HepG2 (cell line): ENCODE measurements at regions not wholly inside any gene's neighbourhood (a gene's known extent, or its start where the extent isn't known, plus 50 kb on each side); places are given as distances from the start of the nearest gene placed in this dataset.

ENCODE experiments used
- ADNP ChIP-seq: sonication (generic); formaldehyde crosslinking; IDR thresholded peaks from 2 replicates; pipeline ENCODE4 v1.4.0; 2020; ENCODE audit warnings: missing genetic modification reagents
- BRF2 ChIP-seq: sonication (generic); formaldehyde crosslinking; IDR thresholded peaks from 2 replicates; pipeline ENCODE4 v1.8.1; 2022; ENCODE audit warnings: mild to moderate bottlenecking, missing genetic modification reagents
- CTCF ChIP-seq: sonication (generic); formaldehyde crosslinking; IDR thresholded peaks from 2 replicates; pipeline ENCODE4 v1.5.0; 2020; ENCODE audit warnings: mild to moderate bottlenecking, missing genetic modification reagents, moderate library complexity
- ETV5 ChIP-seq: IDR thresholded peaks from 2 replicates; pipeline ENCODE4 v1.6.1; 2018; ENCODE audit warnings: missing biosample characterization, missing genetic modification reagents, inconsistent platforms, borderline replicate concordance
- HNRNPL ChIP-seq: fragments of 200-400 bp; formaldehyde crosslinking; IDR thresholded peaks from 2 replicates; pipeline ENCODE4 v1.6.1; 2017; ENCODE audit warnings: mild to moderate bottlenecking, low read depth, low read length
- MAFG ChIP-seq: sonication (generic); formaldehyde crosslinking; IDR thresholded peaks from 2 replicates; pipeline ENCODE4 v1.5.1; 2020; ENCODE audit warnings: mild to moderate bottlenecking, missing genetic modification reagents
- NFYB ChIP-seq: sonication (generic); formaldehyde crosslinking; IDR thresholded peaks from 2 replicates; pipeline ENCODE4 v1.4.0; 2020; ENCODE audit warnings: missing genetic modification reagents
- PCBP1 ChIP-seq: fragments of 200-400 bp; formaldehyde crosslinking; IDR thresholded peaks from 2 replicates; pipeline ENCODE4 v1.6.1; 2017; ENCODE audit warnings: mild to moderate bottlenecking, low read depth, low read length, borderline replicate concordance
- PHF5A ChIP-seq: IDR thresholded peaks from one replicate; pipeline ENCODE4 v1.6.1; 2018; ENCODE audit warnings: low read depth, missing genetic modification reagents; ENCODE audit not compliant: unreplicated experiment
- U2AF2 ChIP-seq: fragments of 200-400 bp; formaldehyde crosslinking; IDR thresholded peaks from 2 replicates; pipeline ENCODE4 v1.6.1; 2017; ENCODE audit warnings: low read depth, mild to moderate bottlenecking, low read length
- ZBTB21 ChIP-seq: sonication (generic); formaldehyde crosslinking; IDR thresholded peaks from 2 replicates; pipeline ENCODE4 v1.4.0; 2020; ENCODE audit warnings: missing genetic modification reagents
- TF ChIP-seq, protein P1 (sequence below): sonication (generic); formaldehyde crosslinking; IDR thresholded peaks from 2 replicates; pipeline ENCODE4; 2020; ENCODE audit warnings: missing genetic modification reagents, mild to moderate bottlenecking, borderline replicate concordance
- TF ChIP-seq, protein P2 (sequence below): sonication (generic); formaldehyde crosslinking; conservative IDR thresholded peaks from 2 replicates; pipeline ENCODE4 v1.4.0; 2020; ENCODE audit warnings: missing genetic modification reagents

- no peak for TF ChIP-seq ZBTB21 (CRISPR knock-in tag)
- no peak for TF ChIP-seq BRF2 (CRISPR knock-in tag)
- TF ChIP-seq CTCF (CRISPR knock-in tag) = no peak
- TF ChIP-seq HNRNPL = no peak
- no peak for TF ChIP-seq PHF5A (CRISPR knock-in tag)
- no peak for TF ChIP-seq ADNP (CRISPR knock-in tag)
- TF ChIP-seq PCBP1 = no peak
- TF ChIP-seq, protein P1, sequence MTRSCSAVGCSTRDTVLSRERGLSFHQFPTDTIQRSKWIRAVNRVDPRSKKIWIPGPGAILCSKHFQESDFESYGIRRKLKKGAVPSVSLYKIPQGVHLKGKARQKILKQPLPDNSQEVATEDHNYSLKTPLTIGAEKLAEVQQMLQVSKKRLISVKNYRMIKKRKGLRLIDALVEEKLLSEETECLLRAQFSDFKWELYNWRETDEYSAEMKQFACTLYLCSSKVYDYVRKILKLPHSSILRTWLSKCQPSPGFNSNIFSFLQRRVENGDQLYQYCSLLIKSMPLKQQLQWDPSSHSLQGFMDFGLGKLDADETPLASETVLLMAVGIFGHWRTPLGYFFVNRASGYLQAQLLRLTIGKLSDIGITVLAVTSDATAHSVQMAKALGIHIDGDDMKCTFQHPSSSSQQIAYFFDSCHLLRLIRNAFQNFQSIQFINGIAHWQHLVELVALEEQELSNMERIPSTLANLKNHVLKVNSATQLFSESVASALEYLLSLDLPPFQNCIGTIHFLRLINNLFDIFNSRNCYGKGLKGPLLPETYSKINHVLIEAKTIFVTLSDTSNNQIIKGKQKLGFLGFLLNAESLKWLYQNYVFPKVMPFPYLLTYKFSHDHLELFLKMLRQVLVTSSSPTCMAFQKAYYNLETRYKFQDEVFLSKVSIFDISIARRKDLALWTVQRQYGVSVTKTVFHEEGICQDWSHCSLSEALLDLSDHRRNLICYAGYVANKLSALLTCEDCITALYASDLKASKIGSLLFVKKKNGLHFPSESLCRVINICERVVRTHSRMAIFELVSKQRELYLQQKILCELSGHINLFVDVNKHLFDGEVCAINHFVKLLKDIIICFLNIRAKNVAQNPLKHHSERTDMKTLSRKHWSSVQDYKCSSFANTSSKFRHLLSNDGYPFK (CRISPR knock-in tag) = no peak
- no peak for TF ChIP-seq ETV5 (CRISPR knock-in tag)
- TF ChIP-seq NFYB = no peak
- no peak for TF ChIP-seq MAFG (CRISPR knock-in tag)
- TF ChIP-seq, protein P2, sequence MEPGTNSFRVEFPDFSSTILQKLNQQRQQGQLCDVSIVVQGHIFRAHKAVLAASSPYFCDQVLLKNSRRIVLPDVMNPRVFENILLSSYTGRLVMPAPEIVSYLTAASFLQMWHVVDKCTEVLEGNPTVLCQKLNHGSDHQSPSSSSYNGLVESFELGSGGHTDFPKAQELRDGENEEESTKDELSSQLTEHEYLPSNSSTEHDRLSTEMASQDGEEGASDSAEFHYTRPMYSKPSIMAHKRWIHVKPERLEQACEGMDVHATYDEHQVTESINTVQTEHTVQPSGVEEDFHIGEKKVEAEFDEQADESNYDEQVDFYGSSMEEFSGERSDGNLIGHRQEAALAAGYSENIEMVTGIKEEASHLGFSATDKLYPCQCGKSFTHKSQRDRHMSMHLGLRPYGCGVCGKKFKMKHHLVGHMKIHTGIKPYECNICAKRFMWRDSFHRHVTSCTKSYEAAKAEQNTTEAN (CRISPR knock-in tag) = no peak
- no peak for TF ChIP-seq U2AF2
Observed at GRCh38 chr14:101631199-101631598, 69.9 kb downstream of the DIO3 start.
